ENCODE measurements at regions not wholly inside any gene's neighbourhood (a gene's known extent, or its start where the extent isn't known, plus 50 kb on each side); places are given as distances from the start of the nearest gene placed in this dataset.

DNA sequence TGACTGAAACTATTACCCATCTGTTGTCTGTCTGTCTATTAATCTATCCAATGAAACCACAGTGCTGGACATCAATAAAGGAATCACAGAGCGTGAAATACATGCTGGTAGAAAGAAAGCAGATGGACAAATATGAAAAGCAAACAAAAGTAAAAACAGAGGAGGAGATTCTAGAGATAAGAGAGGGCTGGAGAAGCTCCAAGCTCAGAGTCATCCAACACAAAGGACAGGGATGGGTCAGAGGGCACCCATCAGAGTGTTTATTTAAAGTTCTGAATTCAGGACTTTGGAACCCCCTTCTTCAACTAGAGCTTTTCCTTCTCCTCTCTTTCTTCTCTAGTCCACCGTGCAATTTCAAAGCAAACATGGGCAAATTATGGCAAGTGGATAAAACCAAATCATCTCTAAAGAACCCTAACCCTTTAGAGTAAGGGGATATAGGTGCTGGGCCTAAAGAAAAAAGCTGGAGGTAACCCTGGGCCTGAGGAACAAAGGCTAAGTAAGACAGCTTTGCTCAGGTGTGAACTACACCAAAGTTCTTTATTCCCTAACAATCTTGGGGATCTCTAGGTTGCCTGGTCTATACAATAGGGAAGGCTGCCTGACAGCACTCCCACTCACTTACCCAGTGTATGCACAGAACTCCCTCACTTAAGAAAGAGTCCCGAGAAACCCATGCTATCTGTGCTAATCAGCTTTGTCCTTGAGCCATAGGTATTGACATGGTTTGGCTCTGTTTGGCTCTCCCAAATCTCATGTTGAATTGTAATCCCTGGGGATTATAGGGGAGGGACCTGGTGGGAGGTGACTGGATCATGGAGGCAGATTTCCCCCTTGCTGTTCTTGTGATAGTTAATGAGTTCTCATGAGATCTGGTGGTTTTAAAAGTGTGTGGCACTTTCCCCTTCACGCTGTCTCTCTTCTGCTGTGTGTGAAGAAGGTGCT, 97.0 kb downstream of the BAMBI start:
- Histone ChIP-seq H3K9ac (ENCODE audit: low read length) (no peak overlapping the region), H3K79me2 (ENCODE audit: insufficient read depth, low read length) (no peaks in the 10 kb centered on the region), H3K27ac (ENCODE audit: low read depth, low read length) (no peak overlapping the region), H2AFZ (ENCODE audit: low read depth, low read length) (no peak overlapping the region), H3K4me3 (ENCODE audit: insufficient read depth, low read depth, low read length) (no peak overlapping the region), H3K36me3 (ENCODE audit: insufficient read depth, low read length) (no peaks in the 10 kb centered on the region), H3K27me3 (ENCODE audit: insufficient read depth, low read length) (no peaks in the 10 kb centered on the region), H3K4me1 (ENCODE audit: insufficient read depth, low read length) (peaks cover 2% of the 10 kb centered on the region), H3K4me2 (ENCODE audit: low read length) (peak overlapping the region; percentile 0), H4K20me1 (ENCODE audit: insufficient read depth, low read length) (no peaks in the 10 kb centered on the region), H3K9me3 (ENCODE audit: insufficient read depth, low read depth, low read length) (no peaks in the 10 kb centered on the region)
- H3K27me3 Mint-ChIP-seq (ENCODE audit: low read depth, unreplicated experiment) = peaks cover 3% of the 10 kb centered on the region
- H3K36me3 Mint-ChIP-seq (ENCODE audit: low read depth, unreplicated experiment) = peaks cover 2% of the 10 kb centered on the region
- H3K27ac Mint-ChIP-seq (ENCODE audit: unreplicated experiment) = no peak overlapping the region
- TF ChIP-seq, protein P1, sequence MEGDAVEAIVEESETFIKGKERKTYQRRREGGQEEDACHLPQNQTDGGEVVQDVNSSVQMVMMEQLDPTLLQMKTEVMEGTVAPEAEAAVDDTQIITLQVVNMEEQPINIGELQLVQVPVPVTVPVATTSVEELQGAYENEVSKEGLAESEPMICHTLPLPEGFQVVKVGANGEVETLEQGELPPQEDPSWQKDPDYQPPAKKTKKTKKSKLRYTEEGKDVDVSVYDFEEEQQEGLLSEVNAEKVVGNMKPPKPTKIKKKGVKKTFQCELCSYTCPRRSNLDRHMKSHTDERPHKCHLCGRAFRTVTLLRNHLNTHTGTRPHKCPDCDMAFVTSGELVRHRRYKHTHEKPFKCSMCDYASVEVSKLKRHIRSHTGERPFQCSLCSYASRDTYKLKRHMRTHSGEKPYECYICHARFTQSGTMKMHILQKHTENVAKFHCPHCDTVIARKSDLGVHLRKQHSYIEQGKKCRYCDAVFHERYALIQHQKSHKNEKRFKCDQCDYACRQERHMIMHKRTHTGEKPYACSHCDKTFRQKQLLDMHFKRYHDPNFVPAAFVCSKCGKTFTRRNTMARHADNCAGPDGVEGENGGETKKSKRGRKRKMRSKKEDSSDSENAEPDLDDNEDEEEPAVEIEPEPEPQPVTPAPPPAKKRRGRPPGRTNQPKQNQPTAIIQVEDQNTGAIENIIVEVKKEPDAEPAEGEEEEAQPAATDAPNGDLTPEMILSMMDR (IDR thresholded peaks at IDR 0.05; ENCODE audit: insufficient read depth, low read depth, low read length) = no peak
- no peak for TF ChIP-seq EZH2 (IDR thresholded peaks at IDR 0.05; ENCODE audit: insufficient read depth, low read length)
- H3K9me3 Mint-ChIP-seq (ENCODE audit: unreplicated experiment) = peaks cover 2% of the 10 kb centered on the region
- no peak overlapping the region for H3K4me3 Mint-ChIP-seq (ENCODE audit: unreplicated experiment)
- peak; percentile 5 for DNase-seq (ENCODE audit: low read depth)
- FAIRE-seq = no peak
- H3K4me1 Mint-ChIP-seq (ENCODE audit: low read depth, unreplicated experiment) = peaks cover 13% of the 10 kb centered on the region

DNA sequence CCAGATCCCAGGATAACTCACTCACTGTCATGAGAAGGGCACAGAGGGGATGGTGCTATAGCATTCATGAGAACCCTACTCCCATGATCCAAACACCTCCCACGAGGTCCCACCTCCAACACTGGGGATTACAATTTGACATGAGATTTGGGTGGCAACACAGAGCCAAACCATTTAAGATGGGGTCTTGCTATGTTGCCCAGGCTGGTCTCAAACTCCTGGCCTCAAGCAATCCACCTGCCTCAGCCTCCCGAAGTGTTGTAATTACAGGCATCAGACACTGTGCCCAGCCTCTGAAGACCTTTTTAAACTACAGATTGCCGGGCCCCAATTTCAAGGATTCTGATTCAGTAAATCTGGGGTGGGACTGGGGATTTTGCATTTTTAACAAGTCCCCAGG, 98.5 kb downstream of the BAMBI start:
- Mint-ChIP-seq H3K9me3 (ENCODE audit: unreplicated experiment) (peaks cover 2% of the 10 kb centered on the region), H3K4me3 (ENCODE audit: unreplicated experiment) (no peak overlapping the region), H3K36me3 (ENCODE audit: low read depth, unreplicated experiment) (peaks cover 2% of the 10 kb centered on the region), H3K27ac (ENCODE audit: unreplicated experiment) (no peak overlapping the region), H3K27me3 (ENCODE audit: low read depth, unreplicated experiment) (peaks cover 3% of the 10 kb centered on the region), H3K4me1 (ENCODE audit: low read depth, unreplicated experiment) (peaks cover 13% of the 10 kb centered on the region)
- Histone ChIP-seq H3K4me3 (ENCODE audit: insufficient read depth, low read depth, low read length) (no peak overlapping the region), H3K9me3 (ENCODE audit: insufficient read depth, low read depth, low read length) (no peaks in the 10 kb centered on the region), H3K79me2 (ENCODE audit: insufficient read depth, low read length) (no peaks in the 10 kb centered on the region), H2AFZ (ENCODE audit: low read depth, low read length) (no peak overlapping the region), H3K4me2 (ENCODE audit: low read length) (no peak overlapping the region), H3K27ac (ENCODE audit: low read depth, low read length) (no peak overlapping the region), H3K36me3 (ENCODE audit: insufficient read depth, low read length) (no peaks in the 10 kb centered on the region), H3K9ac (ENCODE audit: low read length) (no peak overlapping the region), H3K4me1 (ENCODE audit: insufficient read depth, low read length) (peaks cover 2% of the 10 kb centered on the region), H4K20me1 (ENCODE audit: insufficient read depth, low read length) (no peaks in the 10 kb centered on the region), H3K27me3 (ENCODE audit: insufficient read depth, low read length) (no peaks in the 10 kb centered on the region)
- FAIRE-seq (no peak), DNase-seq (ENCODE audit: low read depth) (no peak)
- TF ChIP-seq, protein P1 (IDR thresholded peaks at IDR 0.05; ENCODE audit: insufficient read depth, low read depth, low read length) = no peak
- TF ChIP-seq EZH2 (IDR thresholded peaks at IDR 0.05; ENCODE audit: insufficient read depth, low read length) = no peak

- H3K4me3 ChIP-seq (ENCODE audit: insufficient read depth, low read depth, low read length) = no peak overlapping the region
- no peak overlapping the region for H2AFZ ChIP-seq (ENCODE audit: low read depth, low read length)
- H3K4me1 ChIP-seq (ENCODE audit: insufficient read depth, low read length) = peaks cover 2% of the 10 kb centered on the region
- H3K9me3 ChIP-seq (ENCODE audit: insufficient read depth, low read depth, low read length) = no peaks in the 10 kb centered on the region
- H3K27me3 Mint-ChIP-seq (ENCODE audit: low read depth, unreplicated experiment) = peaks cover 3% of the 10 kb centered on the region
- H3K4me1 Mint-ChIP-seq (ENCODE audit: low read depth, unreplicated experiment) = peaks cover 13% of the 10 kb centered on the region
- H3K27me3 ChIP-seq (ENCODE audit: insufficient read depth, low read length) = no peaks in the 10 kb centered on the region
- H3K9ac ChIP-seq (ENCODE audit: low read length) = no peak overlapping the region
- H3K27ac ChIP-seq (ENCODE audit: low read depth, low read length) = no peak overlapping the region
- no peaks in the 10 kb centered on the region for H3K36me3 ChIP-seq (ENCODE audit: insufficient read depth, low read length)
- no peak overlapping the region for H3K4me2 ChIP-seq (ENCODE audit: low read length)
- no peaks in the 10 kb centered on the region for H4K20me1 ChIP-seq (ENCODE audit: insufficient read depth, low read length)
- H3K79me2 ChIP-seq (ENCODE audit: insufficient read depth, low read length) = no peaks in the 10 kb centered on the region
- no peaks in the 10 kb centered on the region for H3K9me3 Mint-ChIP-seq (ENCODE audit: unreplicated experiment)
- no peak for FAIRE-seq
- no peak for TF ChIP-seq EZH2 (IDR thresholded peaks at IDR 0.05; ENCODE audit: insufficient read depth, low read length)
- TF ChIP-seq, protein P1 (IDR thresholded peaks at IDR 0.05; ENCODE audit: insufficient read depth, low read depth, low read length) = no peak
- no peak overlapping the region for H3K4me3 Mint-ChIP-seq (ENCODE audit: unreplicated experiment)
- peaks cover 2% of the 10 kb centered on the region for H3K36me3 Mint-ChIP-seq (ENCODE audit: low read depth, unreplicated experiment)
- H3K27ac Mint-ChIP-seq (ENCODE audit: unreplicated experiment) = no peak overlapping the region
- DNase-seq (ENCODE audit: low read depth) = no peak
Observed at GRCh38 chr10:28776519-28776918, 99.2 kb downstream of the BAMBI start.
